Activated T-helper 2 cell treated with anti-CD3 and anti-CD28 coated beads, Interferon-gamma antibody, Interleukin-2, Interleukin-4, amounts not matched to agents 10 μg/mL and 5 μg/mL and 100 μg/mL, durations not matched to agents 14 hours and 24 hours and 36 hours (primary cell): ENCODE measurements at regions not wholly inside any gene's neighbourhood (a gene's known extent, or its start where the extent isn't known, plus 50 kb on each side); places are given as distances from the start of the nearest gene placed in this dataset.
"Not testable (repeated sequence)": the region's sequence is repeated elsewhere in the genome, so short reads cannot be mapped to it uniquely, and the experiment has no call there.

Source experiments
- DNase-seq: peaks from one replicate; pipeline ENCODE4 v3.0.0; 2021; ENCODE audit warnings: low spot score
- H3K27ac Mint-ChIP-seq: one replicate; pipeline ENCODE4 v1.8.0; 2021; ENCODE audit warnings: mixed read lengths
- H3K27me3 Mint-ChIP-seq: one replicate; pipeline ENCODE4 v1.8.0; 2021; ENCODE audit warnings: low read depth, mixed read lengths
- H3K36me3 Mint-ChIP-seq: one replicate; pipeline ENCODE4 v1.8.0; 2021; ENCODE audit warnings: low read depth, mixed read lengths
- H3K4me1 Mint-ChIP-seq: one replicate; pipeline ENCODE4 v1.8.0; 2021; ENCODE audit warnings: low read depth, mixed read lengths
- H3K4me3 Mint-ChIP-seq: one replicate; pipeline ENCODE4 v1.8.0; 2021; ENCODE audit warnings: low read depth, mild to moderate bottlenecking, moderate library complexity, mixed read lengths
- H3K9me3 Mint-ChIP-seq: one replicate; pipeline ENCODE4 v1.8.0; 2021; ENCODE audit warnings: mixed read lengths
- intact Hi-C: fragments of 100-400 bp; cut with micrococcal nuclease; formaldehyde crosslinking; loops from one replicate; pipeline ENCODE4 v1.15.1; 2023

GRCh38 chr10:28905371-28905770 is 228.1 kb downstream of the BAMBI start:
- Mint-ChIP-seq H3K4me3 (no peak overlapping the region), H3K9me3 (no peaks in the 10 kb centered on the region), H3K4me1 (no peaks in the 10 kb centered on the region), H3K27me3 (peaks cover 1% of the 10 kb centered on the region), H3K27ac (no peak overlapping the region), H3K36me3 (no peaks in the 10 kb centered on the region)
- intact Hi-C loops, result no loop called here
- no peak for DNase-seq

GRCh38 chr10:28906011-28906411 is 228.7 kb downstream of the BAMBI start:
- no peak for DNase-seq
- H3K4me3 Mint-ChIP-seq, result no peak overlapping the region
- no peaks in the 10 kb centered on the region for H3K4me1 Mint-ChIP-seq
- H3K9me3 Mint-ChIP-seq, result no peaks in the 10 kb centered on the region
- peaks cover 1% of the 10 kb centered on the region for H3K27me3 Mint-ChIP-seq
- intact Hi-C loops, result no loop called here
- H3K36me3 Mint-ChIP-seq, result no peaks in the 10 kb centered on the region
- H3K27ac Mint-ChIP-seq, result no peak overlapping the region

DNA sequence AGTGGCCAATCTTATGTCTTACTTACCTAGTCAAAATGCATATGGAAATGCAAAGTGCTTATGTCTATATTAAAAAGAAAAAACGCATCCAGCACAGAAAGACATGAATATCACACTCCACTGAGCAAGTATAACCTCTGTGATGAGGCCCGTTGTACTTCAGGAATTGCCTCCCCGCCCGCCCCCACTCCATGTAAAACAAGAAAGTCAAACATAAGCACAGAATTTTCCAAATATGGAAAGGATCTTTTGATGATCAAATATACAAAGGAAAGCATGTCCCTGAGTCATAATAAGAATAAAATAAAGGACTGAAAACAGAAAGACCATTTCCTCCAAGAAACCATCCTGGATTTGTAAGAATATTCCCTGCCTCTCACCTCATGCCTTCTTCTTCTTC is 229.1 kb downstream of the BAMBI start:
- no peak overlapping the region for H3K27ac Mint-ChIP-seq
- H3K9me3 Mint-ChIP-seq, result no peaks in the 10 kb centered on the region
- no peak for DNase-seq
- no peaks in the 10 kb centered on the region for H3K4me1 Mint-ChIP-seq
- no peaks in the 10 kb centered on the region for H3K36me3 Mint-ChIP-seq
- intact Hi-C loops, result no loop called here
- H3K27me3 Mint-ChIP-seq, result peaks cover 1% of the 10 kb centered on the region
- no peak overlapping the region for H3K4me3 Mint-ChIP-seq

DNA sequence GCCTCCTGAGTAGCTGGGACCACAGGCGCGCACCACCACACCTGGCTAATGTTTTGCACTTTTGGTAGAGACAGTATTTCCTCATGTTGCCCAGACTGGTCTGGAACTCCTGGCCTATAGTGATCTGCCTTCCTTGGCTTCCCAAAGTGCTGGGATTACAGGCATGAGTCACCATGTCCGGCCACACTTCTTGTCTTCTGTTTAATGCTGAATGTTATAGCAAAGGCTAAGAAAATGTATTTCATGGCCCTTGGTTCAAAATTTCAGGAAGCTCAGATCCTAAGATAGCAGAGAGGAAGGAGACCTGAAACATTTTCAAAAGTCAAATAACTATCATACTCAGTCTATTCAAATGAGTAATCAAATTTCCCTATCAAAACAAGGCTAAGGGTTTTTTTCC is 229.6 kb downstream of the BAMBI start:
- Mint-ChIP-seq H3K4me1 (no peaks in the 10 kb centered on the region), H3K27ac (no peak overlapping the region), H3K36me3 (no peaks in the 10 kb centered on the region), H3K9me3 (no peaks in the 10 kb centered on the region), H3K27me3 (peaks cover 1% of the 10 kb centered on the region), H3K4me3 (no peak overlapping the region)
- no peak for DNase-seq
- intact Hi-C loops, result no loop called here

GRCh38 chr10:28909875-28910274 is 232.6 kb downstream of the BAMBI start:
- no peak overlapping the region for H3K4me3 Mint-ChIP-seq
- no peak overlapping the region for H3K27ac Mint-ChIP-seq
- H3K4me1 Mint-ChIP-seq, result no peaks in the 10 kb centered on the region
- intact Hi-C loops, result no loop called here
- no peak for DNase-seq
- no peaks in the 10 kb centered on the region for H3K27me3 Mint-ChIP-seq
- no peaks in the 10 kb centered on the region for H3K36me3 Mint-ChIP-seq
- no peaks in the 10 kb centered on the region for H3K9me3 Mint-ChIP-seq

DNA sequence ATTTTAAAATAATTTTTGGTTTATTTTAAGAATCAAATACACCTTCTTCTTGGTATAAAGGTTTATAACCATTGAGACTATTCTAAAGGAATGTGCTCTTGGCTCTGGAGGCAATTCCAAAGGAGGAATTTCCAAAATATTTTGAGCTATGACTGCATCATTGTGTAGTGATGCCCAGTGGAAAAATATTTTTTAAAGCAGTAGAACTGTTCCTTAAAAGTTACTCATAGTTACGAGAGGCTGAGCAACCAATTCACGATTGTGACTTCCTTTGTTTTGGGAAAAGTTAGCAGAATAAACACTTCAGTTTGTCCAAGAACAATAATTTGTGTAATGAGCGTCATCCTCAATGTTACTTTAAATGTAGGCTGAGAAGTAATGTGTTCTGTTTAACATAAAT is 233.6 kb downstream of the BAMBI start:
- no peaks in the 10 kb centered on the region for H3K4me1 Mint-ChIP-seq
- no peak for DNase-seq
- H3K4me3 Mint-ChIP-seq, result no peak overlapping the region
- H3K27me3 Mint-ChIP-seq, result no peaks in the 10 kb centered on the region
- intact Hi-C loops, result no loop called here
- H3K27ac Mint-ChIP-seq, result no peak overlapping the region
- H3K36me3 Mint-ChIP-seq, result no peaks in the 10 kb centered on the region
- no peaks in the 10 kb centered on the region for H3K9me3 Mint-ChIP-seq

- H3K36me3 Mint-ChIP-seq, H3K4me1 Mint-ChIP-seq, H3K27me3 Mint-ChIP-seq, H3K4me3 Mint-ChIP-seq, H3K9me3 Mint-ChIP-seq, H3K27ac Mint-ChIP-seq, intact Hi-C loops, DNase-seq: not testable (repeated sequence)
These were observed 234.2 kb downstream of the BAMBI start for GRCh38 chr10:28911511-28911910.

GRCh38 chr10:28912017-28912783 is 234.9 kb downstream of the BAMBI start:
- DNase-seq, result no peak
- no peak overlapping the region for H3K4me3 Mint-ChIP-seq
- no peaks in the 10 kb centered on the region for H3K9me3 Mint-ChIP-seq
- H3K36me3 Mint-ChIP-seq, result no peaks in the 10 kb centered on the region
- intact Hi-C loops, result no loop called here
- no peaks in the 10 kb centered on the region for H3K4me1 Mint-ChIP-seq
- no peaks in the 10 kb centered on the region for H3K27me3 Mint-ChIP-seq
- H3K27ac Mint-ChIP-seq, result no peak overlapping the region

- Mint-ChIP-seq H3K36me3 (no peaks in the 10 kb centered on the region), H3K9me3 (no peaks in the 10 kb centered on the region), H3K27me3 (no peaks in the 10 kb centered on the region), H3K4me3 (no peak overlapping the region), H3K27ac (no peak overlapping the region), H3K4me1 (no peaks in the 10 kb centered on the region)
- intact Hi-C loops, result no loop called here
- DNase-seq, result no peak
These were observed 236.3 kb downstream of the BAMBI start for GRCh38 chr10:28913436-28914237.

GRCh38 chr10:28914701-28915100 is 237.4 kb downstream of the BAMBI start:
- DNase-seq, result no peak
- intact Hi-C loops, result no loop called here
- Mint-ChIP-seq H3K27me3 (no peaks in the 10 kb centered on the region), H3K27ac (no peak overlapping the region), H3K9me3 (no peaks in the 10 kb centered on the region), H3K36me3 (no peaks in the 10 kb centered on the region), H3K4me3 (no peak overlapping the region), H3K4me1 (no peaks in the 10 kb centered on the region)

DNA sequence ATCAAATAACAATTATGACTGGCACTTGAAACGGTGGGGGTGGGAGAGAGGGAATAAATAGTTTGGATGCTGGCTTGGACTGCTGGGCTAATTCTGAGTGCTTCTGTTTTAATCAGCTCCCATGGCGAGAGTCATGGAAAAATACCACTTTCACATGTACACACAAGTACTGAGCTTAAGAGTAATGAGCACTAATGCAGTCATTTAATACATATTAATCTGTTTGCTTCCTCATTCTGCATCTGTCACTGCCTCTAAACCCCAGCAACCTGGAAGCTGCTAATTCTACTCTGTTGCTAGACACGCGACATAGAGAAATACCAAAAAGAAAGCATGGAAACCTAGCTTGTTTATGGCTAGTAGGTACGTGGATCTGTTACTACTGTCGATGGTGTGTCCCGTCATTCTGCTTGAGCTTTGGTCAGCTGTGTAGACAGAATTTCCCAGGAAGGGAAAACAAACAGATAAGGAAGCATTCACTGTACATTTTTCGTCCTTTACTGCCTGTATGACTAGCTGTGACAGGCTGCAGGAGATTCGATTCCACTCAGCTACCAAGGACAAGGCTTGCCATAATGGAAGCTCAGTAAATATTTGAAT is 238.8 kb downstream of the BAMBI start:
- Mint-ChIP-seq H3K27me3 (no peaks in the 10 kb centered on the region), H3K9me3 (no peaks in the 10 kb centered on the region), H3K36me3 (no peaks in the 10 kb centered on the region), H3K27ac (no peak overlapping the region), H3K4me3 (no peak overlapping the region), H3K4me1 (no peaks in the 10 kb centered on the region)
- intact Hi-C loops, result no loop called here
- no peak for DNase-seq

DNA sequence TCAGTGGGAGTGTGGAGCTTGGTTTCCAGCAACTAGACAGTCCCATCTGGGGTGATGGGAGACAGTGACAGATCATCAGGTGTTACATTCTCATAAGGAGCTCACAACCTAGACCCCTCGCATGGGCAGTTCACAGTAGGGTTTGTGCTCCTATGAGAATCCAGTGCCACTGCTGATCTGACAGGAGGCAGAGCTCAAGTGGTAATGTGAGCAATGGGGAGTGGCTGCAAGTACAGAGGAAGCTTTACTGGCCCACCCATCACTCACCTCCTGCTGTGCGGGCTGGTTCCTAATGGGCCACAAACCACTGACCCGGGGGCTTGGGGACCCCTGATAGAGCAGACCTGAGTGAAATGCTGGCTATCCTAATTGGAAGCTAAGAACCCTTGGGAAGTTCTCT is 242.8 kb downstream of the BAMBI start:
- intact Hi-C loops, result no loop called here
- no peak for DNase-seq
- peaks cover 3% of the 10 kb centered on the region for H3K27me3 Mint-ChIP-seq
- H3K4me3 Mint-ChIP-seq, result no peak overlapping the region
- no peak overlapping the region for H3K27ac Mint-ChIP-seq
- no peaks in the 10 kb centered on the region for H3K9me3 Mint-ChIP-seq
- H3K4me1 Mint-ChIP-seq, result no peaks in the 10 kb centered on the region
- H3K36me3 Mint-ChIP-seq, result no peaks in the 10 kb centered on the region

- Mint-ChIP-seq H3K4me1 (no peaks in the 10 kb centered on the region), H3K27ac (no peak overlapping the region), H3K36me3 (no peaks in the 10 kb centered on the region), H3K4me3 (no peak overlapping the region), H3K9me3 (no peaks in the 10 kb centered on the region), H3K27me3 (peaks cover 6% of the 10 kb centered on the region)
- intact Hi-C loops, result no loop called here
- no peak for DNase-seq
These were observed 244.8 kb downstream of the BAMBI start for GRCh38 chr10:28922127-28922526.
